GM10266 (cell line): ENCODE measurements at regions not wholly inside any gene's neighbourhood (a gene's known extent, or its start where the extent isn't known, plus 50 kb on each side); places are given as distances from the start of the nearest gene placed in this dataset.
"Not testable (repeated sequence)": the region's sequence is repeated elsewhere in the genome, so short reads cannot be mapped to it uniquely, and the experiment has no call there.

Source experiments
- DNase-seq: peaks from one replicate; pipeline ENCODE4 v3.0.0; 2012; ENCODE audit errors: extremely low spot score
- TF ChIP-seq, protein P1 (sequence below): IDR thresholded peaks from 2 replicates; pipeline ENCODE4 v1.5.1; 2012; ENCODE audit warnings: mild to moderate bottlenecking, low read depth; ENCODE audit not compliant: control insufficient read depth, insufficient read depth; ENCODE audit errors: missing control alignments

DNA sequence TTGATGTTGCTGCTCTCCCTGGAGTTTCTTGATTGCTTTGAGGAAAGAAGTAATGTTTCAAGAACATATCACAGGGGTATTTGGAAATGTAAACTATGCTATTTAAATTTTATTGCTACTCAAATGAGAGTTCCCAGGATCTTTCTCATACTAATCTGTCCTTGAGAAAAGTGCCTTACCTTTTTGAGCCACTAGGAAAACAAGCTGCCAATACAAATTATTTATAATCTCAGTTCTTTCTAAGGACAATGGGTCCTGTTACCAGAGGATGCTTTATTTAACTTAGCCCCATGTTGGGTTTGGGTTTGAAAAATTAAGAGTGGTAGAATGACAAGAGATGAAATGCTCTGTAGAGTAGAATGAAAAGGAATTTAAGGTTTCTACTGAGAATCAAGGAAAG lies 258.2 kb upstream of the PRKD1 start:
- no peak for DNase-seq
- TF ChIP-seq, protein P1, sequence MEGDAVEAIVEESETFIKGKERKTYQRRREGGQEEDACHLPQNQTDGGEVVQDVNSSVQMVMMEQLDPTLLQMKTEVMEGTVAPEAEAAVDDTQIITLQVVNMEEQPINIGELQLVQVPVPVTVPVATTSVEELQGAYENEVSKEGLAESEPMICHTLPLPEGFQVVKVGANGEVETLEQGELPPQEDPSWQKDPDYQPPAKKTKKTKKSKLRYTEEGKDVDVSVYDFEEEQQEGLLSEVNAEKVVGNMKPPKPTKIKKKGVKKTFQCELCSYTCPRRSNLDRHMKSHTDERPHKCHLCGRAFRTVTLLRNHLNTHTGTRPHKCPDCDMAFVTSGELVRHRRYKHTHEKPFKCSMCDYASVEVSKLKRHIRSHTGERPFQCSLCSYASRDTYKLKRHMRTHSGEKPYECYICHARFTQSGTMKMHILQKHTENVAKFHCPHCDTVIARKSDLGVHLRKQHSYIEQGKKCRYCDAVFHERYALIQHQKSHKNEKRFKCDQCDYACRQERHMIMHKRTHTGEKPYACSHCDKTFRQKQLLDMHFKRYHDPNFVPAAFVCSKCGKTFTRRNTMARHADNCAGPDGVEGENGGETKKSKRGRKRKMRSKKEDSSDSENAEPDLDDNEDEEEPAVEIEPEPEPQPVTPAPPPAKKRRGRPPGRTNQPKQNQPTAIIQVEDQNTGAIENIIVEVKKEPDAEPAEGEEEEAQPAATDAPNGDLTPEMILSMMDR, result no peak

DNA sequence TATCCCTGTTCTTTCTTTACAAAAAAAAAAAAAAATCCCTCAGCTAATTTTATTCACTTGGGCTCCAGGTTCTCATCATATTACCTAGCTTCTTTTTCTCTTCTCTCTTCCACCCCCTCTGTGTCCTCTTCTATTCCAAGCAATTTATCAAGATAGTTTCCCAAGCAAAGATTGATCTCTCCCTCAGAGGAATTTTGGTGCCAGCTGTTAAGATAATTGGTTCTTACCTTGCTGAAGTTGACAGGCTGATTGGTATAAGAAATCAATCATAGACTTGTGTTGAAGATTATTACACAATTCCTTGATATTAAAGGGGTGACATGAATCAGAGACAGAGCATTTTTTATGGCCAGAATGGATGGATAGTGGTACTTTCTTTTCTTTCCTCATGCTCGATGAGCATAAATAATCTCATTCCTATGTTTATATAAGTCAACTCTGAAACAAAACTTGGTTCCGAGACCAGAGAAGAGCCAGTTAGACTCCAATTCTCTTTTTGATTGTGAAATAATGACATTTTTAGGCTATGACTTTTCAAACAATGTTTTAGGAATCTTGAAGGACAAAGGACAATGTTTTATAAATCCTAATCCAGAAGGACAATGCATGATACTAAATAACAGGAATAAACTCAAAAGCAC lies 264.1 kb upstream of the PRKD1 start:
- no peak for DNase-seq
- TF ChIP-seq, protein P1, result no peak

DNA sequence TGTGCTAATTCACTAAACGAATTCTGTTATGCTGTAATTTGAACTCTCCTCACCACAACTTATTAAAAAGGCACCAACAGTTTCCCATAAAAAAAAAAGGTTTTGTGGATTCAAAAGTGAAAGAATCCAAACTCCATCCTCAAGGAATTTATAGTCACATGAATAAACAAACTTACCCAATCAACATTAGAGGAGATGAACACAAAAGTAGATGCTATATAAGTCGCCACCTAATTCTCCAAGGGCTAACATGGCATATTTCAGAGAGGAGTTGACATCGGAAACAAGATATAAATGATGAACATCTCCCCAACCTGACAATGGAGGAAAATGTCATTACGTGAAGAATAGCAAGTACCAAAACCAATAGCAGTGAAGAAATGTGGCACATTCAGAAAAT lies 265.5 kb upstream of the PRKD1 start:
- DNase-seq, result no peak
- TF ChIP-seq, protein P1, result no peak

DNA sequence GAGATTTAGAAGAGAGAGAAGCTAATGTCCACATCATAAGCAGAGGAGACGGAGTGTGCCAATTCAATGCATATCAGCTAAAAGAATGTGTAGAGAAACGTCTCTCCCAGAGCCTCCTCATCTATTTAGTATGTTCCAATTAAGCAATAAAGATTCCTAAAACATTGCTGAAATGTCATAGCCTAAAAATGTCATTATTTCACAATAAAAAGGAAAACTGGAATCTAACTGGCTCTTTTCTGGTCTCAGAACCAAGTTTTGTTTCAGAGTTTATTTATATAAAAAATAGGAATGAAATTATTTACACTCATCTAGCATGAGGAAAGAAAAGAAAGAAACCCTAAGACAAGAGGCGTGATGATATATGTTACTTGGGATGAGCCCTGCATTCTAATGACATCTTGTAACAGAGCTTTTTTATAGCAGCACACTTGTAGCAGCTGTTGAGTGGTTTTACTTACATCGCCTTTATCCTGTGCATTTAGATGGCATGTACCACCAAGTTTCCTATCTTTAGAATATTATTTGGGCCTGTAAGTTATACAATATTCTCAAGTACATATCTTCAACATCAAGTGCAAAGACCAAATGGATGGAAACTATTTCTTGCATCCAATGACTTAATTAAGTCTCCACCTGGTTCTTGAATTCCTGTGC lies 266.3 kb upstream of the PRKD1 start:
- DNase-seq, result no peak
- TF ChIP-seq, protein P1, result no peak

DNA sequence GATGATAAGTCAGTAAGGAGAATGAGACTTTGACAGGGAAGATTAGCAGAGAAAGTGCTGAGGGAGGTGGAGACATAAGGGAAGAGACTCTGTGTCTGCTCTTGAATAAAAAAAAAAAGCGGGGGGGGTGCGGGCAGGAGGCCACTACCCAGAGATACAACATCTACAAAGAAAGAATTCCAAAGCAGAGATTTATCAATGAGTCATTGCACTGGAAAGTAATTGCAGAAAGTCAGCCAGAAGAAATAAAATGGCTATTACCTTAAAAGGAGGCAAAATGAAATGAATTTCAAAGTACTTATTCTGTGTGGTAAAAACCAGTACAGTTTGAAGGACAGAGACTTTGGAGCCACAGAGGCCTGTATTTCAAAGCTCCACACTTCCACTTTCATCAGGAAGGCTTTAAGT lies 267.1 kb upstream of the PRKD1 start:
- no peak for DNase-seq
- TF ChIP-seq, protein P1, result no peak

DNA sequence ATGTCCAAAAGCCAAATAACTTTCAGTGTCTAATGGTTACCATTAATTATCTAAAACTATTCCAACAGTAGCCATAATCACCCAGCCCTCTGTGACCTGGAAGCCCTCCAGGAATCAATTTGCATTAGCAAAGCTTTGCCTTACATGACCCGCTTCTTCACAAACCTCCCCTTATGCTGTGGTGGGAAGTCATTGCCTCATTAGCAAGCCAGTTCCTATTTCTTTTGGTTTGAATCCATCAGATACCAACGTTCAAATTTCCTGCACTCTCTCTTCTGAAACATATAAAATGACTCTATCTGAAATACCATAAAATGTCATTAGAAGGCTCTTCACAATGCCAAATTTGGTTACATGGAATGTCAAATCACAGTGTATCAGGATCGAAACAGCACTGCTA lies 268.3 kb upstream of the PRKD1 start:
- no peak for DNase-seq
- TF ChIP-seq, protein P1, result no peak

DNA sequence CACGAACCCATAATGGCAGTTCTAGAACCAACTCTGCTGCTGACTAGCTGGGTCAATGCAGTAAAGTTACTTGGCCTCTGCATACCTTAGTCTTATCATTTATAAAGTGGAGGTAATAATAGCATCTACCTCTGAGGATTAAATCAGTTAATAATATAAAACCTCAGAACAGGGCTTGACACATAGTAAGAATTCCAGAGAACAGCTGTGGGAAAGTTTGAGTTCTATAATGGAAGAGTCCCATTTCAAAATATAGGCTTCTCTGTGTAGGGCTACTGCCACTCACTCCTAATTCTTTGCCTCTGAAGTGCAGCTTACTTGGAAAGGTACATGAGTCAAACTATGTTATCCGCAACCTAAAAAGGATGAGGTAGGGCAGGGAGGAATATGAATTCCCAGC lies 269.2 kb upstream of the PRKD1 start:
- TF ChIP-seq, protein P1, result no peak
- DNase-seq, result no peak

DNA sequence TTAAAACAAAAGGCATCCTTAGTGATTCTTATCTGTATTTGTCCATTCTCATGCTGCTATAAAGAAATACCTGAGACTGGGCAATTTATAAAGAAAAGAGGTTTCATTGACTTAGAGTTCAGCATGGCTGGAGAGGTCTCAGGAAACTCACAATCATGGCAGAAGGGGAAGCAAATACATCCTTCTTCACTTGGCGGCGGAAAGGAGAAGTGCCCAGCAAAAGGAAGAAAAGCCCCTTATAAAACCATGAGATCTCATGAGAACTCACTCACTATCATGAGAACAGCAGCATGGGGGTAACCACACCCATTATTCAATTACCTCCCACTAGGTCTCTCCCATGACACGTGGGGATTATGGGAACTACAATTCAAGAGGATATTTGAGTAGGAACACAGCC lies 271.1 kb upstream of the PRKD1 start:
- not testable (repeated sequence) for DNase-seq
